Ureter (tissue), 1 donor: ENCODE measurements at regions not wholly inside any gene's neighbourhood (a gene's known extent, or its start where the extent isn't known, plus 50 kb on each side); places are given as distances from the start of the nearest gene placed in this dataset.

Source experiments
- DNase-seq: peaks from one replicate; pipeline ENCODE4 v3.0.0-alpha.2; 2020; ENCODE audit warnings: low spot score
- donor health status: DM: yes; HTN: yes; CAD: no.

DNA sequence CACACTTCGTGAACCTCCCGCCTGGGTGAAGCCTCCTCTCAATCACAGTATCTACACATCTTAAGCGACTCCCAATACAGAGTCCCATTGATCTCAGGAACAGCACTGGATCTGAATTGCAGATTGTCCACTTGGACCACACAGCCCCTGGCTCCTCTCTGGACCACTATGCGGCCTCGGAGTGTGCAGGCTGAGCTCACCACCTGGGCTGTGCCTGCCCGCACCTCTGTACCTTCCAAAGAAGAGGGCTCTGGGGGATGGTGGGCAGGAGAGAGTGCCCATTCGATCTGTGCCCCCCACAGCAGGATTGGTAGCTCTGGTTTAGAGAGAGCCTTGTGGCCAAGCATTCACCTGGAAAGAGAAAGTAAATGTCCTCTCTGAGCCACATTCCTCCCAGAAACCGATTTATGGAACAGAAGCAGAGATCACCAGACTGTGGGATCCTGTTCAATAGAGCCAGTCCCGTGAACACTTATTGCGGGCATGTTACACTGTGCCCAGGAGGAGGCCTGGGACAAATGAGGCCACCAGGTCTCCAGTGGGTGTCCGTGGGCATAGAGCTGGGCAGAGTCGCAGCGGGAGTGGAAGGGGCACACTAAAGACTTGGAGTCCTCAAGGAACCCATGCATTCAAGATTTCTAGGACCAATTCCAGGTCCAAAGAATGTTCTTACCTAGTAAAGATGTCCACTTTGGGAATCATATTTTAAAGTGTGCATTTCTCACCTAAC lies 141.6 kb upstream of the SOX1 start:
- DNase-seq: no peak

DNA sequence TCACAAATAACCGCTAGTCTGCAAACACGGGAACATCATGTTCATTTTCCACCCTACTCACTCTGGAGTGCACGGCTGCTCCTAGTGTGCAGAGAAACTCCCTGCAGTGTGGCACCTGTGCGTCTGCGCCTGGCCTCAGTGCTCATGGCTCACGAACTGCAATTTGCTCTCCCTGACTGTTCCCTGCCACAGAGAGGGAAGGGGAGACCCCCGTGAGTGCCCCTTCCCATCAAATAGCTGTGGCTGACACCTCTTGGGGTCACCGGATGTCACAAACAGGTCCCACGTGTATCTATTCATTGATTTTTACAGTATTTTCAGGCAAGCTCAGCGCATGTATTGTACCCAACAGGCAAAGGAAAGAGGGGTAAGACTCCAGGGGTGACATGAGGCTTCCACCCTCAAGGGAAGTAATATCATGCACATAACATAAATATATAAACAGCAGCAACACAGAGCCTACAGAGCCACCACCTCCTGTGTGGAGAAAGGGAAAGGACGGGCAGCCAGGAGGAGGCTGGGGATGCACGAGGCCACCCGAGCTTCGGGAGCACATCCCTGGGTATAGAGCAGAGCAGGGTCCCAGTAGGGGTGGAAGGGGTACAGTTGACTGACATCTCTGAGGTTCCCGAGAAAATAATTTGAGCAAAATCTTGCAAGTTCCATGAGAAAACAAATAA lies 140.3 kb upstream of the SOX1 start:
- no peak for DNase-seq

DNA sequence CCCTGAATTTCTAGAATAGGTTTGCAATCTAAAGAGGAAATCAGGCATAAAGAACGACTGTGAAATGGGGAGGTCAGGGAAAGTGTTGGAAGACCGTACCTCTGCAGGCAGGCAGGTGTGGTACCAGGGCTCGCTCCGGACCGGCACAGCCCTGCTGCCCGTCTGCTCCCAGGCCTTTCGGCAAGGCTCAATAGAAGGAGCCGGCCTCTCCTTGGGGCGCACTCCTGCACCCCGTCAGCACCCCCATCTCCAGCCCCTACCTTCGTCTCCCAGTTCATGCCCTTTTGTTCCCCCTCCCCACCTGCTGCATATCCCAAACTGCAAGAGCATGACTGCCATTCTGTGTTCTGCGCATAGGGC lies 139.8 kb upstream of the SOX1 start:
- DNase-seq: no peak

DNA sequence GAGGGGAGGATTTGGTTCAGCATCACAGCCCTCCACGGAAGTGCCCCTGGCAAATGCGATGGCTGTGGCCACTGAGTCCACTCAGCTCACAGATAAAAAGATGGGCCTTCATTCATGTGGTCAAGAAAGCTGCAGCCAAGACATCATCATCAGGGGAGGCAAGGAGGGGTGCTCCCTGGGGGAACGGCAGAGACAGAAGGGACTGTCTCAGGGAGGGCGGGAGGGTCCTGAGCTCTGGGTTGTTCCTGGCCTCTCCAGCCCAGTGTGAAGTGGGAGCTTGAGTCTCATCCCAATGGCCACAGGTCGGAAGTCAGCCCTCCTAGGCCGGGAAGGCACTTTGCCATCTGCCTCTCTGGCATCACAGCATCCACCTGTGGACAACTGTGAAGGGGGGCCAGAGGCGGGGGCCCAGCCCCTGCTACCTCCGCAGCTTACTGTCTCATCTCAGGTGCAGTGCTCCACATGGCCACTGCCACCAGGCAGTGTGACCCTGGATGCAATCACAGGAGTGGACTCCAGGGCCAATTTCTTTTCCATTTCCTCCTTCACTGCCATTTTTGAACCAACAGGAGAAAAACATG lies 137.8 kb upstream of the SOX1 start:
- peak; percentile 30 for DNase-seq

DNA sequence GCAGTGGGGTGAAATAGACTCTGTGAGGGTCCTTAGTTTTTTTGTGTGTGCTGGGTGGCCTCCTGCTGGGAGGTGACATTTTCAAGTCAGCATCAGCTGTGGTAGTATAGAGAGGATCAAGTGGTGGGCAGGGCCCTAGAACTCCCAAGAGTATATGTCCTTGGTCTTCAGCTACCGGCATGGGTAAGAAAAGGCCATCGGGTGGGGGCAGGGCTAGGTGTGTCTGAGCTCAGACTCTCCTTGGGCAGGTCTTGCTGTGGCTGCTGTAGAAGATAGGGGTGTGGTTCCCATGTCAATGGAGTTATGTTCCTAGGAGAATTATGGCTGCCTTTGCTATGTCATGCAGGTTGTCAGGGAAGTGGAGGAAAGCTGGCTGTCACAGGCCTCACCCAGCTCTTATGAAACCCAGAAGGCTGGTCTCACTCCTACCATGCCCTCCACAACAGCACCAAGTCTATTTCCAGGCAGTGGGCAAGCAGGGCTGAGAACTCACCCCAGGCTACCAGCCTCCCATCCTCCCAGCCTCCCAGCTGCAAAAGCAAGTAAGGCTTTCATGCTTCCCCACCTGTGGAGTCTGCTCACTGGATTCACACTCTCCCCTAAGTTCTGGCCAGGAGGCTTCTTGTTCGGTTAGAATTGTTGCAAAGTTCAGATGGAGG lies 130.6 kb upstream of the SOX1 start:
- DNase-seq: no peak

DNA sequence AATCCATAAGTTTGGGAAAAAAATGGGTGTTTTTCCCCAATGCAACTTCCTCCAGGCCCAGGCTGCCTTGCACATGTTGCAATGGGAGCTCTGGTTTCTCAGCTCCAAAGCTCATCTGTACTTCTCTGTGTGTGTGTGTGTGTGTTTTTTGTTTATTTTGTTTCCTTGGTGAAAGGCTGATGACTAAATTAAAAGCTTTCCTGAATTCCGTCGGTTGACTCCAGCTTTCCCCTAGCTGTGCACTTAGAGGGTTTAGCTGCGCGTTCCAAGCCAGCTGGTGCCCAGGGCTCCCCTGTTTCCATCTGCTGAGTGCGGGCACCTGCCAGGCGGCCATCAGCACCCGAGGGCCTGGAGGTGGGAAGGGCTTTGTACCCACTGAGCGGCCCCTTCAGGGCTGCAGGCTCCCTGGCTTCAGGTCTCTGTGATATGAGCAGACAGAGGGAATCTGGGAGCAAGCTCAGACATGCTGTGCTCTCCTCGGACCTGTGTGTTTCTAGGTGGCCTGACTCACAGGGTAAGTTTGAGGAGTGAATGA lies 129.1 kb upstream of the SOX1 start:
- DNase-seq: no peak

DNA sequence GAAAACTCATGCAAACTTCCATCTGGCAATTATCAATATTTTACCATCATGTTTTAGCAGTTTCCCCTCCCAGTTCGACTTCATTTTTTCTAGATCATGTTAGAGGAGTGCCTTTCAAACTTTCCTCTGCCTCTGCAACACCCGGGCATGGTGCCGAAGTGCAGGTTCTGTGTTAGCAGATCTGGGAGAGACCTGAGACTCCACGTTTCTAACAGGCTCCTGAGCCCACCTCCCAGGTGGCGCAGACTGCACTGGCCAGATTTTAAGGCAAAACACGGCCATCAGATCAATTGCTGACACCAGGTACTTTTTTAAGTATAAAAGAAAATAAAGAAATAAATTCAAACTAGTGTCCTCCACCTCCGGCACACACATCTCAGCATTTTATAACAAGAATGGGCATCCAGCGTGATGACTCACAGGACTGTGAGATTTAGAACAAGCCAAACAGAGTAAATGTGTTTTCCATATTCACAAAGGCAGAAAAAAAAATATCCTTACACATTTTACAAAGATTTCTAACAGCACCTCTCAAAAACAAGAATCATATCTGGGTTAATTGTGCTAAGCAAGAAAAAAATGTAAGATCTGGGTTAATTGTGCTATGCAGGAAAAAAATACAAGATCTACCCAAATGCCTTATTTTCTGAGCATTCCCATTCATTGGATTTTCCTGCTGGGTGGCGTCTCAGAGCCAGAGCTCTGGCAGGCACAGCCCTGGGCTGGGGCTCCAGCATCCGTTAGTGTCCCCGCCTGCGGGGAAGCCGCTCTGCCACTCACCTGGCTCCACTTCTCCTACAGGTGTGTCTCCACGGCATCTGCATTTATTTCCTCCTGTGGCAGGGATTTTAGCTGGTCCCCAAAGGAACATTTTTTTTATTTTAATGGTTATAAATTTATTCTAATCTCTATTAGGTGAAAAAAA lies 127.9 kb upstream of the SOX1 start:
- no peak for DNase-seq

DNA sequence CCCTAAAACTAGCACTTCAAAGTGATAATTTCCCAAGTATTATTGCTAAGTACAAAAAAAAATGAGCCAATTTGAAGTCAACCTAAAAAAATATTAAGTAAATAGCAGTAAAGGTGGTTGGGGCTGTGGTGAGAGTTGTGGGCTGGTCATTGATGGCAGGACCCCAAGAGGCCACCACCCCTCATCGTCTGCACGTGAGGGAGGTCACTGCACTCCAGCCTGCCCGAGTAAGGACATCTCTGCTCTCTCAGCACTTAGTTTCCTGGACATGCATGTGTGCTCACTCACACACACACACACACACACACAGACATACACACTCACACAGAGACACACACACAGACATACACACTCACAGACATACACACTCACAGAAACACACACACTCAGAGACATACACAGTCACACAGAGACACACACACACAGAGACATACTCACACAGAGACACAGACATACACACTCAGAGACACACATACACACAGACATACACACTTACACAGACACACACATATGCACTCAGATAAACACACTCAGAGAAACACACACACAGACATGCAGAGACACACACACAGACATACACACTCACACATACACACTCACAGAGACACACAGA lies 127.2 kb upstream of the SOX1 start:
- DNase-seq: no peak

DNA sequence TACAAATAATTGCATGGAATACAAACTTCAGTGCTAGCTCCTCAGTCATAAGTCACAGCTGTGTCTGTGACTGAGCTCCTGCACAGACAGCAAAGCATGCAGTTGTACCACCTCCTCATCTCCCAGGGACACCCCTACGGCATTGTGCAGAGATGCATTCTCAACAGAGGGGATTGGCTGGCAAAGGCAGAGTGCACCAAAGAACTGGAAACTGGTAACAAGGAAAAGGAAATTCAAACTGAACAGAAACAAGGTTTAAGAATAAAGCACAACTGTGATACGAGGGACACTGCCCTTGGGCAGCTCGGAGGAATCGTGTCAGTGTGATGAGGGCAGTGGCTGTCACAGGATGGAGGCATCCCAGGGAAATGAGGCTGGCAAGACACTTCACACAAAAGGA lies 126.1 kb upstream of the SOX1 start:
- DNase-seq: no peak

DNA sequence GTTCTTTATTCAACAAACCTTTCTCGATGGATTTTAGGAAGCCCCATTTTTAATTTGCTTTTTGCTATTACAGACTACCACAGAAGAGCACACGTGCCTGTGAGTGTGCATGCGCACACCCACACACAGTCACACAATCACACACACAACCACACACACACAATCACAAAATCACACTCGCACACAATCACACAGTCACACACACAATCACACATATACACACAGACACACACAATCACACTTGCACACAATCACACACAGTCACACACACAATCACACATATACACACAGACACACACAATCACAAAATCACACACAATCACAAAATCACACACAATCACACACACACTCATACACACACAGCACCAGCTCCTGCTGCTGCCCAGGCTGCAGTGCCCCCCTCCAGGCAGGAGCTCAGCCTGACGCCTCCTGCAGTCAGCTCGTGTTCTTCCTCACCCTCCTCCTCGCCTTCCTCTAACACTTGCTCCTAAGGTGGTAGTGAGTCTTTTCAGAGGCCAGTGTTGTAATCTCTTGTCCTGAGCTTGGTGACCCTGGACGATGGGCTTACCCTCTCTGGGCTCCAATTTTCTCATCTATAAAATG lies 125.0 kb upstream of the SOX1 start:
- DNase-seq: no peak

DNA sequence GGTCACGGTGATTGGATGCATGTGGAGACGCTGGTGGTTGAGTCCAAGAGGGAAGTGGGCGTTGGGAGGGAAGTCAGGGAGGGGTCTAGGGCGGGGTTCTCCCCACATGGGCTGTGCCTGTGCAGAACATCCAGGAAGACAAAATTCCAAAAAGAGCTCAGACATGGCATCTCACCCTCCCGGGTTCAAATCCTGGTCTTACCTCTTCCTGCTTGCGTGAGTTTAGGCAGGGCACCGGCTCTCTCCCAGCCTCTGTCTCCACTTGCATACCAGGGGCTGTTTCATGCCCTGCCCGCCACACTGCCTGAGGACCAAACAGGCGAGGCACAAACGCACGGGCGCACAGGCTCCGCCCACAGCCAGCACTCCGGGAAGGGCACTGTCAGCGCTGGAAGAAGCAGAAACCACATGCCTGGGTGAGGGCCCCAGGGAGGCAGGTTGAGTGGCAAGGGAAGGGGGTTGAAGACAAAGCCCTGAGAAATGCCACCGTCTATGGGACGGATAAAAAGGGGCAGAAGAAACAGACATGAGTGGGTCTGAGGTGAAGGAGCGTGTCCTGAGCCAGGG lies 123.6 kb upstream of the SOX1 start:
- DNase-seq: no peak

DNA sequence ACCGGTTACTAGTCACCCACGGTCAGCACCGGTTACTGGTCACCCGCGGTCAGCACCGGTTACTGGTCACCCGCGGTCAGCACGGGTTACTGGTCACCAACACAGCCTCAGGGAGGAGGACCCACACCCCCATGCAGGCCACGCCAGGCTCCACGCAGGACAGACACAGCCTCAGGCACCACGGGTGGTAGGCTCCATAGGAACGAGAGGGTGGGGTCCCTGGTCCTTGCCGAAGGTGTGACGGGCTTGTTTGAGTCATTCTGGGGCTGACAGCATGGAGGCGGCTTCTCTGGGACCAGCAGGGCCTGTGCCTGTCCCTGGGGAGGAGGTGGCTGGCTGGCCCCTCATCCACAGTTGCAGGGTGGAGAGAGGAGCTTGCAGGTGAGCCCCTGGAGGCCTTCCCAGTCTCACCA lies 122.8 kb upstream of the SOX1 start:
- DNase-seq: no peak

DNA sequence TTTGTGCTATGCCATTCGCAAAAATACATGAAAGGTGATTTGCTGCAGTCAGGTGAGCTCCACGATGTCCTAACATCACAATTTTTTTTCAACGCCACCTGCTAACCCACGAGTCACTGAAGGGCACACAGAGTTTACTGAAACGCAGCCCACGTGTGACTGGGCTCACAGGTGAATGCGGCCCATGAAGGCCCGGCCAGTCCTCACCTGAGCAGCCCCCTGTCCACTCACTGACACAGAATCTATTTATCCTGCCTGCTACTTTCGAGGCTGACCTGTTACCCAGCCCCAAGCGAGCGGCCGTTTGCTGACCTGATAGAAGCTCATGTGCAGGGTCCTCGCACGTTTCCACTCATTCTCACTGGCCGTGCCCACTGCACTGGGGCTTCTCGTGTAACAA lies 121.9 kb upstream of the SOX1 start:
- DNase-seq: no peak

DNA sequence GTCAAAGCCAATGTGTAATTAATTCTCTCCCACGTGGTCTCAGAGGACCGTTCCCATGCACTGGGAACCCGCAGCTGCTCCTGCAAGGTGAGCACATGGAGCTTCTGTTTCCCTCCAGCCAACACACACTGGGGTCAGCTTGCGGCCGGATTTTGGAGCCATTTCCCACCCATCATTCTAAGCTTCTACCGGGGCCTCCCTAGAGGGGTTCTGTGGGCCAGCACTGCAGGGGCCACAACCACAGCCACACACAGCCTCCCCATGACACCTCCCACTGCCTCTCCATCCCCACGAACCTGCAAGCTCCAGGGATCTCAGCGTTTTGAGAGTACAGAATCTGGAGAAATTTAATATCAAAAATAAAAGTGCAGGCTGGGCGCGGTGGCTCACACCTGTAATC lies 120.7 kb upstream of the SOX1 start:
- no peak for DNase-seq

DNA sequence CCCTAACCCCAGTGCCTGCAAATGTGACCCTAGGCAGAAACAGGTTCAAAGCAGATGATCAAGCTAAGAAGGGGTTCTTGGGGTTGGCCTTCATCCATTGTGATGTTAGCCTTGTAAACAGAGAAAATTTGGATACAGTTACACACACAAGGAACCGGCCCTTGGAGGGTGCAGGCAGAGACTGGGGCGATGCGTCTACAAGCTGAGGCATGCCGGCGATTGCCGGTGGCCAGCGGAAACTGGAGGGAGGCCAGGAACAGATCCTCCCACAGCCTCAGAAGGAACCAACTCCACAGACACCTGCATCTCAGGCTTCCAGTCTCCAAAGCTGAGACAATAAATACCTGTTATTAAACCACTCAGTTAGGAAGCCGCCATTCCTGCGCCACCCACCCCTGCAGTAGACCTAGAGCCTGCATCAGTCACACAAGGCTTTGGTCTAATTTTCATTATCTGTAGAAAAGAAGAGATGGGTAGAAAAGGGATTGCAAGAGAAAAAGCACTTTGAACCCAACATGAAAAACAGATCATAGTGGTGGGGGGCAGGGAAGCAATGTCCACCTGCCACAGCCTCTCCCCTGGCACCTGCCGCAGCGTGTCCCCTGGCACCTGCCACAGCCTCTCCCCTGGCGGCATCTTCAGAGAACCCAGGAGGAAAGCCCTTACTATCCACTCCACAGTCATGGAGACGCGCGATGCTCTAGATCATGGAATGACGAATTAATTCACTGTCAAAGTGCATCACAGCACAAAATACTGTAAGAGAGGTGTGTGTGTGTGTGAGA lies 119.7 kb upstream of the SOX1 start:
- no peak for DNase-seq

DNA sequence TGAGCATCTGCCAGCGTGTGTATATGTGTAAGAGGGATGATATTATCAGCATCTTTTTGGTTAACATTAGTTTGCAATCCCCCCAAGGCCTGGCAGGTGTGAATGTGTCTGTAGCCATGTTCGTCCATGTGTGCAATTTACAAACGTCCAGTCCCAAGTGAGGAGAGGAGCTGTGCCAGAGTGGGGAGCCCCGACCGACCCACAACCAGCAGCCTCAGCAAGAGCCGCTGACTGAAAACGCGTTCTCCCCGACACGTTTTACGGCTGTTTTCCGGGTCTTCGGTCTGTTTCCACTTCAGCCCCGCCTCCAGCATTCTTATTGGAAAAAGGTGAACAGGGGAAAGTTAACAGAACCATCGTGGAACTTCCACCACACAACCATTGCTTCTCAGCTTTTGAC lies 119.1 kb upstream of the SOX1 start:
- DNase-seq: no peak

DNA sequence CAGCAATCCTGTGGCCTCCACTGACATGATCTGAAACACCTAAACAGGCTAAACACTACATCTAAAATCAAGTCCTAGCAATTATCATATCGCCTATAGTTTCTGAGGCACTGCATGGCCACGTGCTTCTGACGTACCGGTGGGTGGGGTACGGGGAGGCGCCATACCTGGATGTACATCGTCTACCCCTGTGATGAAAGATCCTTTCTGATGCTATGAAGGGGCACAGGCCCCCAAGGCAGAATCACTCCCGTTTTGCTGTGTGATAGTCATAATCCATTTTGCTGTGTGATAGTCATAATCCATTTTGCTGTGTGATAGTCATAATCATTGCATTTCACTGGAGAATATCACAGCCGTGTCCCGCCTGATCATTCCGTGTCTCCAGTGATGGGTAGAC lies 118.7 kb upstream of the SOX1 start:
- no peak for DNase-seq

DNA sequence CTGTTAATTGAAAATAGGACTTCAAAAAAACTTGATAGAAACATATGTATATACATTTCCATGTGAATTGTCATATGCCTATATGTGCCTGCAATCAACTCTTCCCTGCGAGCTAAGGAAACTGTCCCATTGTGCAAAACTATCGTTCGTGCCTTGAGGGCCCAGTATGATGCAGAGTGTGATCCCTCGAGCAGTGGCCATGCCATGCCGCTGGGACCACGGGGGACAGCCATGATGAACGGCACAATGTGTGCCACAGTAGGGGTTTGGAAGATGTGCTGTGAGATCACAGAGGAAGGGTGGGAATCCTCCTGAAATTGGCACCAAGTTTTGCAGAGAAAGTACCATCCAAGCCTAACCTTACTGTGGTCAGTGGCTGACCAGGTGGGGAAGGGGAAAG lies 118.1 kb upstream of the SOX1 start:
- no peak for DNase-seq

DNA sequence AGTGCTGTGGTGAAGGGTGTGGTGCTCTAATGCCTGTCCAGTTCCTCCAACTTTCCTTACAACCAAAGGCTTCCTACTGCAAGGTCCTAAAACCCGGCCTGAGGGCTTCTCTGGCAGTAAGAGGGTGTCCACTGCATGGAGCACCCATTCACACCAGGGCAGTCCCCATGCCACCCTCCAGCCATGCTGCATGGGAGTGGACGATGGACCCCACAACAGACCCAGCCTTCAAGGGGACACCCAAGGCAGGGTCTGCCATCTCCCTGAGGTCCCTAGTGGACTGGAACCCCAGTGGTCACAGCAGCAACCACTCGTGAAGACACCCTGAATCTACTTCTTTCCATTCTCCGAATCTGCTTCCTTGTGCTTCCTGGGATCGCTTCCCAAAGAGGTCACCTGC lies 117.6 kb upstream of the SOX1 start:
- DNase-seq: no peak

DNA sequence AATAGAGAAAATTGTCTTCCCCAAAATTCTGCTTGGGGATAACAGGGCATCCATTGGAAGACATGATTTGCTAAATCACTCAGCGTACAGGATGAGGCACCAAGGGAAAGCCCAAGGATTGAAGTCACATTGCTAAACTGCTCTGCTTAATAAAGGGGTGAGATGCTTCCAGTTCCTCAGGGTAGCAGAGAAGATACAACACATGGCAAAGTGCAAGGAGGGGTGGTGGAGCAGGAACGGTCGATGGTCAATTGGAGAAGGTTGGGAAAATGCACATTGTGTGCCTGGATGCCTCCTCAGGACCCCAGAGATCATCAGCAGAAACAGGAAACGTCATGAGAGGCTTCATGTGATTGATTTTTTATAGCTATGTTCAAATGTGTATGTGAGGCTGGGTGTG lies 116.3 kb upstream of the SOX1 start:
- DNase-seq: no peak
